Caco-2 (cell line): ENCODE measurements at regions not wholly inside any gene's neighbourhood (a gene's known extent, or its start where the extent isn't known, plus 50 kb on each side); places are given as distances from the start of the nearest gene placed in this dataset.

Experiments used
- BruUV-seq: library from RNA; stranded (reverse); fragments of 400-500 nt; replicated peaks from 2 replicates; lab custom pipeline; 2021; lab: Mats Ljungman, UMichigan
- CTCF ChIA-PET: fragments of 300-600 bp; sonication (Branson Sonifier 250); formaldehyde crosslinking; loops from one replicate; lab custom pipeline; 2022; ENCODE audit warnings: antibody characterized with exemption; lab: Charles Lee
- POLR2A ChIA-PET: fragments of 300-600 bp; sonication (Branson Sonifier 250); formaldehyde crosslinking; loops from one replicate; lab custom pipeline; 2022; ENCODE audit warnings: antibody characterized with exemption; lab: Charles Lee
- DNase-seq, 2 experiments: peaks; one replicate each; pipeline versions ENCODE4 v3.0.0 to v3.0.0-alpha.2; 2020 to 2022
- H3K27me3 ChIP-seq: replicated peaks from 2 replicates; pipeline ENCODE4 v1.6.0; 2011; ENCODE audit warnings: low read length; ENCODE audit not compliant: control insufficient read depth, insufficient read depth
- H3K36me3 ChIP-seq: 2 replicates; pipeline ENCODE4 v1.5.1; 2011; ENCODE audit warnings: low read length; ENCODE audit not compliant: control insufficient read depth, insufficient read depth
- H3K4me1 ChIP-seq: fragments of 250-450 bp; sonication (Bioruptor Pico); 2 replicates; pipeline ENCODE4 v1.5.1; 2020; ENCODE audit warnings: mild to moderate bottlenecking
- H3K4me3 ChIP-seq: 2 replicates; pipeline ENCODE4 v1.5.1; 2011; ENCODE audit warnings: low read depth, mild to moderate bottlenecking, control low read depth, low read length
- H3K9me3 ChIP-seq: fragments of 250-450 bp; sonication (Bioruptor Pico); 2 replicates; pipeline ENCODE4 v1.5.1; 2020; ENCODE audit warnings: mild to moderate bottlenecking, moderate library complexity
- H3K27ac Mint-ChIP-seq: one replicate; pipeline ENCODE4 v1.8.0; 2022; ENCODE audit warnings: mixed read lengths; ENCODE audit not compliant: unreplicated experiment
- H3K27me3 Mint-ChIP-seq: one replicate; pipeline ENCODE4 v1.8.0; 2022; ENCODE audit warnings: mixed read lengths; ENCODE audit not compliant: insufficient read depth, unreplicated experiment
- H3K36me3 Mint-ChIP-seq: one replicate; pipeline ENCODE4 v1.8.0; 2022; ENCODE audit warnings: mild to moderate bottlenecking, mixed read lengths; ENCODE audit not compliant: insufficient read depth, unreplicated experiment
- H3K4me1 Mint-ChIP-seq: one replicate; pipeline ENCODE4 v1.8.0; 2022; ENCODE audit warnings: low read depth, mixed read lengths; ENCODE audit not compliant: unreplicated experiment
- H3K4me3 Mint-ChIP-seq: one replicate; pipeline ENCODE4 v1.8.0; 2022; ENCODE audit warnings: mild to moderate bottlenecking, moderate library complexity, mixed read lengths; ENCODE audit not compliant: unreplicated experiment
- H3K9me3 Mint-ChIP-seq: one replicate; pipeline ENCODE4 v1.8.0; 2022; ENCODE audit warnings: mixed read lengths; ENCODE audit not compliant: unreplicated experiment
- CTCF ChIP-seq, 2 experiments: fragments of 200-600 bp in 1 of 2; IDR thresholded peaks; 1 replicate in 1 of 2; 2 replicates in 1 of 2; pipeline versions ENCODE4 v1.5.1 to v1.8.0; 2011 to 2022; ENCODE audit warnings: antibody characterized with exemption in 1 of 2, control low read depth in 1 of 2, inconsistent platforms in 1 of 2, low read depth in 1 of 2, low read length in 1 of 2, mild to moderate bottlenecking in 1 of 2, moderate library complexity in 1 of 2; ENCODE audit not compliant: insufficient read depth in 1 of 2, severe bottlenecking in 1 of 2, unreplicated experiment in 1 of 2
- intact Hi-C: fragments of 100-400 bp; cut with micrococcal nuclease; formaldehyde crosslinking; loops from one replicate; pipeline ENCODE4 v1.10.0; 2022; ENCODE audit not compliant: unreplicated experiment

GRCh38 chr2:120428748-120429147, 82.8 kb downstream of the INHBB start:
- Histone ChIP-seq H3K4me1 (peaks cover 14% of the 10 kb centered on the region), H3K4me3 (no peak overlapping the region), H3K36me3 (no peaks in the 10 kb centered on the region), H3K9me3 (no peaks in the 10 kb centered on the region), H3K27me3 (no peaks in the 10 kb centered on the region)
- H3K27ac Mint-ChIP-seq, result no peak overlapping the region
- peaks cover 9% of the 10 kb centered on the region for H3K4me1 Mint-ChIP-seq
- POLR2A ChIA-PET, result no interaction called here
- no peak for TF ChIP-seq CTCF (IDR thresholded peaks at IDR 0.05; ENCODE audit: insufficient read depth in 1 of 2, low read depth in 1 of 2, low read length in 1 of 2, severe bottlenecking in 1 of 2, unreplicated experiment in 1 of 2)
- no peaks in the 10 kb centered on the region for H3K9me3 Mint-ChIP-seq
- no peak for DNase-seq
- H3K4me3 Mint-ChIP-seq, result no peak overlapping the region
- no peaks in the 10 kb centered on the region for H3K36me3 Mint-ChIP-seq
- BruUV-seq, result no TSS peak
- CTCF ChIA-PET, result interaction anchor here (0.6 kb wide), 1 partner anchor 86 kb away, joined by 3 read pairs; no protein-coding TSS in a partner anchor
- no peaks in the 10 kb centered on the region for H3K27me3 Mint-ChIP-seq
- intact Hi-C loops, result loop anchor here (1.0 kb wide), 1 partner anchor 29 kb away; no protein-coding TSS in a partner anchor

GRCh38 chr2:120429586-120430500, 83.9 kb downstream of the INHBB start:
- Mint-ChIP-seq H3K27ac (peak overlapping the region; percentile 43), H3K36me3 (no peaks in the 10 kb centered on the region), H3K4me3 (no peak overlapping the region), H3K4me1 (peaks cover 9% of the 10 kb centered on the region), H3K9me3 (no peaks in the 10 kb centered on the region), H3K27me3 (no peaks in the 10 kb centered on the region)
- Histone ChIP-seq H3K4me3 (no peak overlapping the region), H3K9me3 (no peaks in the 10 kb centered on the region), H3K27me3 (no peaks in the 10 kb centered on the region), H3K36me3 (no peaks in the 10 kb centered on the region), H3K4me1 (peaks cover 14% of the 10 kb centered on the region)
- no peak for DNase-seq
- BruUV-seq, result no TSS peak
- intact Hi-C loops, result loop anchor here (1.0 kb wide), 1 partner anchor 31 kb away; no protein-coding TSS in a partner anchor
- peak in 1 of 2 experiments; percentile 5 for TF ChIP-seq CTCF (IDR thresholded peaks at IDR 0.05; ENCODE audit: insufficient read depth in 1 of 2, low read depth in 1 of 2, low read length in 1 of 2, severe bottlenecking in 1 of 2, unreplicated experiment in 1 of 2)
- CTCF ChIA-PET, result no interaction called here
- POLR2A ChIA-PET, result no interaction called here

GRCh38 chr2:120430501-120430830, 84.5 kb downstream of the INHBB start:
- Mint-ChIP-seq H3K36me3 (no peaks in the 10 kb centered on the region), H3K4me3 (no peak overlapping the region), H3K4me1 (peaks cover 9% of the 10 kb centered on the region), H3K27me3 (no peaks in the 10 kb centered on the region), H3K27ac (no peak overlapping the region), H3K9me3 (no peaks in the 10 kb centered on the region)
- Histone ChIP-seq H3K4me1 (peaks cover 14% of the 10 kb centered on the region), H3K36me3 (no peaks in the 10 kb centered on the region), H3K9me3 (no peaks in the 10 kb centered on the region), H3K27me3 (no peaks in the 10 kb centered on the region), H3K4me3 (no peak overlapping the region)
- intact Hi-C loops, result no loop called here
- BruUV-seq, result no TSS peak
- POLR2A ChIA-PET, result no interaction called here
- DNase-seq, result no peak
- CTCF ChIA-PET, result no interaction called here
- TF ChIP-seq CTCF (IDR thresholded peaks at IDR 0.05; ENCODE audit: insufficient read depth in 1 of 2, low read depth in 1 of 2, low read length in 1 of 2, severe bottlenecking in 1 of 2, unreplicated experiment in 1 of 2), result no peak
